GM23338 (cell line): ENCODE measurements at regions not wholly inside any gene's neighbourhood (a gene's known extent, or its start where the extent isn't known, plus 50 kb on each side); places are given as distances from the start of the nearest gene placed in this dataset.

Source experiments
- ATAC-seq: fragments of 200-7000 bp; cut with Tn5 transposase; 3 replicates; pipeline ENCODE4 v1.9.1; 2020
- DNase-seq: peaks from one replicate; pipeline ENCODE4 v3.0.0-alpha.2; 2015; ENCODE audit warnings: low spot score
- H2AFZ ChIP-seq: fragments of 200-600 bp; sonication (generic); 2 replicates; pipeline ENCODE4 v1.8.0; 2016; ENCODE audit warnings: antibody characterized with exemption, mild to moderate bottlenecking, moderate library complexity
- H3F3A ChIP-seq: fragments of 200-600 bp; sonication (generic); replicated peaks from 2 replicates; pipeline ENCODE4 v1.8.0; 2017; ENCODE audit warnings: antibody characterized with exemption, mixed run types, low read depth
- H3K27ac ChIP-seq: fragments of 200-600 bp; sonication (generic); 2 replicates; pipeline ENCODE4 v1.6.1; 2016; ENCODE audit warnings: low read depth
- H3K27me3 ChIP-seq: fragments of 200-600 bp; sonication (generic); 2 replicates; pipeline ENCODE4 v1.8.0; 2016; ENCODE audit warnings: mild to moderate bottlenecking, mixed run types, moderate library complexity; ENCODE audit not compliant: insufficient read depth
- H3K36me3 ChIP-seq: fragments of 200-600 bp; sonication (generic); 2 replicates; pipeline ENCODE4 v1.8.0; 2016; ENCODE audit warnings: mild to moderate bottlenecking; ENCODE audit not compliant: insufficient read depth
- H3K4me1 ChIP-seq: fragments of 200-600 bp; sonication (generic); 2 replicates; pipeline ENCODE4 v1.8.0; 2016; ENCODE audit warnings: mild to moderate bottlenecking, moderate library complexity; ENCODE audit not compliant: insufficient read depth
- H3K4me2 ChIP-seq: fragments of 200-600 bp; sonication (generic); 2 replicates; pipeline ENCODE4 v1.7.1; 2017; ENCODE audit warnings: mixed run types
- H3K4me3 ChIP-seq: fragments of 200-600 bp; sonication (generic); 2 replicates; pipeline ENCODE4 v1.6.1; 2016; ENCODE audit warnings: mixed run types
- H3K79me2 ChIP-seq: fragments of 200-600 bp; sonication (generic); replicated peaks from 2 replicates; pipeline ENCODE4 v1.8.0; 2017; ENCODE audit warnings: mild to moderate bottlenecking; ENCODE audit not compliant: insufficient read depth
- H3K9me2 ChIP-seq: fragments of 200-600 bp; sonication (generic); 2 replicates; pipeline ENCODE4 v1.8.0; 2017; ENCODE audit not compliant: insufficient read depth
- H4K20me1 ChIP-seq: fragments of 200-600 bp; sonication (generic); replicated peaks from 2 replicates; pipeline ENCODE4 v1.8.0; 2017; ENCODE audit warnings: mild to moderate bottlenecking; ENCODE audit not compliant: insufficient read depth
- H3K27ac Mint-ChIP-seq: 2 replicates; pipeline ENCODE4 v1.8.0; 2020; ENCODE audit warnings: inconsistent platforms, mild to moderate bottlenecking, moderate library complexity, mixed read lengths
- H3K27me3 Mint-ChIP-seq: 3 replicates; pipeline ENCODE4 v1.8.0; 2022; ENCODE audit warnings: low read depth, mild to moderate bottlenecking, moderate library complexity, mixed read lengths, inconsistent platforms; ENCODE audit not compliant: insufficient read depth, poor library complexity
- H3K36me3 Mint-ChIP-seq: 3 replicates; pipeline ENCODE4 v1.8.0; 2021; ENCODE audit warnings: low read depth, mild to moderate bottlenecking, inconsistent platforms, moderate library complexity, mixed read lengths
- H3K4me1 Mint-ChIP-seq: 3 replicates; pipeline ENCODE4 v1.8.0; 2020; ENCODE audit warnings: mild to moderate bottlenecking, inconsistent platforms, mixed read lengths
- H3K4me3 Mint-ChIP-seq: 3 replicates; pipeline ENCODE4 v1.8.0; 2021; ENCODE audit warnings: moderate library complexity, mild to moderate bottlenecking, inconsistent platforms, mixed read lengths
- H3K9me3 Mint-ChIP-seq: 3 replicates; pipeline ENCODE4 v1.8.0; 2020; ENCODE audit warnings: moderate library complexity, mild to moderate bottlenecking, inconsistent platforms, mixed read lengths
- CREB1 ChIP-seq: fragments of 250-450 bp; sonication (Bioruptor Pico); IDR thresholded peaks from 2 replicates; pipeline ENCODE4 v1.5.0; 2020; ENCODE audit warnings: low read depth, mild to moderate bottlenecking, moderate library complexity
- EZH2 ChIP-seq: fragments of 200-600 bp; sonication (generic); IDR thresholded peaks from one replicate; pipeline ENCODE4 v1.8.0; 2017; ENCODE audit warnings: antibody characterized with exemption, mild to moderate bottlenecking, low read depth; ENCODE audit not compliant: unreplicated experiment
- JUNB ChIP-seq: IDR thresholded peaks from one replicate; pipeline ENCODE4 v1.6.1; 2016; ENCODE audit warnings: antibody characterized with exemption; ENCODE audit not compliant: unreplicated experiment
- NANOG ChIP-seq: IDR thresholded peaks from 2 replicates; pipeline ENCODE4 v1.6.1; 2016; ENCODE audit warnings: antibody characterized with exemption, borderline replicate concordance
- POLR2AphosphoS5 ChIP-seq: IDR thresholded peaks from 2 replicates; pipeline ENCODE4 v1.6.1; 2016; ENCODE audit warnings: antibody characterized with exemption, low read depth
- STAT1 ChIP-seq: IDR thresholded peaks from one replicate; pipeline ENCODE4 v1.6.1; 2016; ENCODE audit warnings: antibody characterized with exemption; ENCODE audit not compliant: unreplicated experiment
- ZNF331 ChIP-seq: fragments of 250-450 bp; sonication (Bioruptor Pico); IDR thresholded peaks from 2 replicates; pipeline ENCODE4 v1.5.0; 2020; ENCODE audit warnings: low read depth, mild to moderate bottlenecking, moderate library complexity
- TF ChIP-seq, protein P1 (sequence below): IDR thresholded peaks from 2 replicates; pipeline ENCODE4 v1.6.1; 2016; ENCODE audit warnings: antibody characterized with exemption
- TF ChIP-seq, protein P2 (sequence below): fragments of 250-450 bp; sonication (Bioruptor Pico); IDR thresholded peaks from 2 replicates; pipeline ENCODE4 v1.5.0; 2020; ENCODE audit warnings: mild to moderate bottlenecking, moderate library complexity
- TF ChIP-seq, protein P3 (sequence below): IDR thresholded peaks from one replicate; pipeline ENCODE4 v1.6.1; 2018; ENCODE audit warnings: antibody characterized with exemption; ENCODE audit not compliant: unreplicated experiment
- TF ChIP-seq, protein P4 (sequence below), 2 experiments: fragments of 200-600 bp in 1 of 2; sonication (generic) in 1 of 2; conservative IDR thresholded peaks; 2 replicates each; pipeline versions ENCODE4 v1.5.1 to v1.6.1; 2016 to 2017; ENCODE audit warnings: antibody characterized with exemption in 2 of 2, low read depth in 2 of 2, mild to moderate bottlenecking in 2 of 2, moderate library complexity in 1 of 2

DNA sequence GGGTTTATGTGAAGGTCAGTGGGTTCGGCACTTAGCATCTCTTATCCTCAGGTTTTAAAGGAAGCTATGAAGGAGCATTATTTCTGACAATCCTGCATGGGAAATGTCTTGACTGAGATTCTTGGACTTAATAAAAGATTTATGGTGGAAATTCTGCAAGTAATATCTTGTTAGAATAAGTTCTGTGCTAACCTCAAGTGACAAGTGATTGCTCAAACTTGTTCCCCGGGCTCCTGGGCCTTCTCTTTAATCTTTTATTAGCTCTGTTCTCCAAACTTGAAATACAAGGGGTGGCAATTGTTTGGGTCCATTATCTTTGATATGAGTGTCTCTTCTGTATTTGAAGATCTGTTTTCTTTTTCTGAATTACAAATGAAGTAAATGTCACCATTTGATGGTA, 140.6 kb upstream of the CTBP2 start (continued):
- TF ChIP-seq, protein P1, sequence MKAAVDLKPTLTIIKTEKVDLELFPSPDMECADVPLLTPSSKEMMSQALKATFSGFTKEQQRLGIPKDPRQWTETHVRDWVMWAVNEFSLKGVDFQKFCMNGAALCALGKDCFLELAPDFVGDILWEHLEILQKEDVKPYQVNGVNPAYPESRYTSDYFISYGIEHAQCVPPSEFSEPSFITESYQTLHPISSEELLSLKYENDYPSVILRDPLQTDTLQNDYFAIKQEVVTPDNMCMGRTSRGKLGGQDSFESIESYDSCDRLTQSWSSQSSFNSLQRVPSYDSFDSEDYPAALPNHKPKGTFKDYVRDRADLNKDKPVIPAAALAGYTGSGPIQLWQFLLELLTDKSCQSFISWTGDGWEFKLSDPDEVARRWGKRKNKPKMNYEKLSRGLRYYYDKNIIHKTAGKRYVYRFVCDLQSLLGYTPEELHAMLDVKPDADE: no peak
- no peak for TF ChIP-seq POLR2AphosphoS5
- TF ChIP-seq, protein P2, sequence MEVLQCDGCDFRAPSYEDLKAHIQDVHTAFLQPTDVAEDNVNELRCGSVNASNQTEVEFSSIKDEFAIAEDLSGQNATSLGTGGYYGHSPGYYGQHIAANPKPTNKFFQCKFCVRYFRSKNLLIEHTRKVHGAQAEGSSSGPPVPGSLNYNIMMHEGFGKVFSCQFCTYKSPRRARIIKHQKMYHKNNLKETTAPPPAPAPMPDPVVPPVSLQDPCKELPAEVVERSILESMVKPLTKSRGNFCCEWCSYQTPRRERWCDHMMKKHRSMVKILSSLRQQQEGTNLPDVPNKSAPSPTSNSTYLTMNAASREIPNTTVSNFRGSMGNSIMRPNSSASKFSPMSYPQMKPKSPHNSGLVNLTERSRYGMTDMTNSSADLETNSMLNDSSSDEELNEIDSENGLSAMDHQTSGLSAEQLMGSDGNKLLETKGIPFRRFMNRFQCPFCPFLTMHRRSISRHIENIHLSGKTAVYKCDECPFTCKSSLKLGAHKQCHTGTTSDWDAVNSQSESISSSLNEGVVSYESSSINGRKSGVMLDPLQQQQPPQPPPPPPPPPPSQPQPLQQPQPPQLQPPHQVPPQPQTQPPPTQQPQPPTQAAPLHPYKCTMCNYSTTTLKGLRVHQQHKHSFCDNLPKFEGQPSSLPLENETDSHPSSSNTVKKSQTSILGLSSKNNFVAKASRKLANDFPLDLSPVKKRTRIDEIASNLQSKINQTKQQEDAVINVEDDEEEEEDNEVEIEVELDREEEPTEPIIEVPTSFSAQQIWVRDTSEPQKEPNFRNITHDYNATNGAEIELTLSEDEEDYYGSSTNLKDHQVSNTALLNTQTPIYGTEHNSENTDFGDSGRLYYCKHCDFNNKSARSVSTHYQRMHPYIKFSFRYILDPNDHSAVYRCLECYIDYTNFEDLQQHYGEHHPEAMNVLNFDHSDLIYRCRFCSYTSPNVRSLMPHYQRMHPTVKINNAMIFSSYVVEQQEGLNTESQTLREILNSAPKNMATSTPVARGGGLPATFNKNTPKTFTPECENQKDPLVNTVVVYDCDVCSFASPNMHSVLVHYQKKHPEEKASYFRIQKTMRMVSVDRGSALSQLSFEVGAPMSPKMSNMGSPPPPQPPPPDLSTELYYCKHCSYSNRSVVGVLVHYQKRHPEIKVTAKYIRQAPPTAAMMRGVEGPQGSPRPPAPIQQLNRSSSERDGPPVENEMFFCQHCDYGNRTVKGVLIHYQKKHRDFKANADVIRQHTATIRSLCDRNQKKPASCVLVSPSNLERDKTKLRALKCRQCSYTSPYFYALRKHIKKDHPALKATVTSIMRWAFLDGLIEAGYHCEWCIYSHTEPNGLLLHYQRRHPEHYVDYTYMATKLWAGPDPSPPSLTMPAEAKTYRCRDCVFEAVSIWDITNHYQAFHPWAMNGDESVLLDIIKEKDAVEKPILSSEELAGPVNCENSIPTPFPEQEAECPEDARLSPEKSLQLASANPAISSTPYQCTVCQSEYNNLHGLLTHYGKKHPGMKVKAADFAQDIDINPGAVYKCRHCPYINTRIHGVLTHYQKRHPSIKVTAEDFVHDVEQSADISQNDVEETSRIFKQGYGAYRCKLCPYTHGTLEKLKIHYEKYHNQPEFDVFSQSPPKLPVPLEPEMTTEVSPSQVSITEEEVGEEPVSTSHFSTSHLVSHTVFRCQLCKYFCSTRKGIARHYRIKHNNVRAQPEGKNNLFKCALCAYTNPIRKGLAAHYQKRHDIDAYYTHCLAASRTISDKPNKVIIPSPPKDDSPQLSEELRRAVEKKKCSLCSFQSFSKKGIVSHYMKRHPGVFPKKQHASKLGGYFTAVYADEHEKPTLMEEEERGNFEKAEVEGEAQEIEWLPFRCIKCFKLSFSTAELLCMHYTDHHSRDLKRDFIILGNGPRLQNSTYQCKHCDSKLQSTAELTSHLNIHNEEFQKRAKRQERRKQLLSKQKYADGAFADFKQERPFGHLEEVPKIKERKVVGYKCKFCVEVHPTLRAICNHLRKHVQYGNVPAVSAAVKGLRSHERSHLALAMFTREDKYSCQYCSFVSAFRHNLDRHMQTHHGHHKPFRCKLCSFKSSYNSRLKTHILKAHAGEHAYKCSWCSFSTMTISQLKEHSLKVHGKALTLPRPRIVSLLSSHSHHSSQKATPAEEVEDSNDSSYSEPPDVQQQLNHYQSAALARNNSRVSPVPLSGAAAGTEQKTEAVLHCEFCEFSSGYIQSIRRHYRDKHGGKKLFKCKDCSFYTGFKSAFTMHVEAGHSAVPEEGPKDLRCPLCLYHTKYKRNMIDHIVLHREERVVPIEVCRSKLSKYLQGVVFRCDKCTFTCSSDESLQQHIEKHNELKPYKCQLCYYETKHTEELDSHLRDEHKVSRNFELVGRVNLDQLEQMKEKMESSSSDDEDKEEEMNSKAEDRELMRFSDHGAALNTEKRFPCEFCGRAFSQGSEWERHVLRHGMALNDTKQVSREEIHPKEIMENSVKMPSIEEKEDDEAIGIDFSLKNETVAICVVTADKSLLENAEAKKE: no peak

DNA sequence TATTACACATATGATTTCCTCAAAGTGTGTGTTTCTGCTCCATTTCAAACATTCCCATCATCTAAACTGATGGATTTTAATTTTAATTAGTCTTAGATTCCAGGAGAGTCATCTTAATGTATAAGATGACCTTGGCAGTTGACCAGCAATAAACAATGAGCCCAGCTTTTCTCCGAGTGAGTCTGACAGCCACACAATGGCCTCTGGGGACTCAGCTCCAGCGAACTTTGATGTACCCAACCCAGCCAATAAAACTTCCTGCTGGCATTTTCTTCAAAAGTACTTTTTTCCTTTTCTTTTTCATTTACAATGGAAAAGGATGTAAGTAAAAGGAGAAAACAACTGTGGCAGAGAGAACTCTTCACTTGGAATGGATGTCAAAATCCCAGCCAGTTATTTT, 139.1 kb upstream of the CTBP2 start:
- no peaks in the 10 kb centered on the region for H3K9me3 Mint-ChIP-seq
- no peaks in the 10 kb centered on the region for H4K20me1 ChIP-seq
- no peak for TF ChIP-seq ZNF331 (CRISPR knock-in tag)
- TF ChIP-seq, protein P3, sequence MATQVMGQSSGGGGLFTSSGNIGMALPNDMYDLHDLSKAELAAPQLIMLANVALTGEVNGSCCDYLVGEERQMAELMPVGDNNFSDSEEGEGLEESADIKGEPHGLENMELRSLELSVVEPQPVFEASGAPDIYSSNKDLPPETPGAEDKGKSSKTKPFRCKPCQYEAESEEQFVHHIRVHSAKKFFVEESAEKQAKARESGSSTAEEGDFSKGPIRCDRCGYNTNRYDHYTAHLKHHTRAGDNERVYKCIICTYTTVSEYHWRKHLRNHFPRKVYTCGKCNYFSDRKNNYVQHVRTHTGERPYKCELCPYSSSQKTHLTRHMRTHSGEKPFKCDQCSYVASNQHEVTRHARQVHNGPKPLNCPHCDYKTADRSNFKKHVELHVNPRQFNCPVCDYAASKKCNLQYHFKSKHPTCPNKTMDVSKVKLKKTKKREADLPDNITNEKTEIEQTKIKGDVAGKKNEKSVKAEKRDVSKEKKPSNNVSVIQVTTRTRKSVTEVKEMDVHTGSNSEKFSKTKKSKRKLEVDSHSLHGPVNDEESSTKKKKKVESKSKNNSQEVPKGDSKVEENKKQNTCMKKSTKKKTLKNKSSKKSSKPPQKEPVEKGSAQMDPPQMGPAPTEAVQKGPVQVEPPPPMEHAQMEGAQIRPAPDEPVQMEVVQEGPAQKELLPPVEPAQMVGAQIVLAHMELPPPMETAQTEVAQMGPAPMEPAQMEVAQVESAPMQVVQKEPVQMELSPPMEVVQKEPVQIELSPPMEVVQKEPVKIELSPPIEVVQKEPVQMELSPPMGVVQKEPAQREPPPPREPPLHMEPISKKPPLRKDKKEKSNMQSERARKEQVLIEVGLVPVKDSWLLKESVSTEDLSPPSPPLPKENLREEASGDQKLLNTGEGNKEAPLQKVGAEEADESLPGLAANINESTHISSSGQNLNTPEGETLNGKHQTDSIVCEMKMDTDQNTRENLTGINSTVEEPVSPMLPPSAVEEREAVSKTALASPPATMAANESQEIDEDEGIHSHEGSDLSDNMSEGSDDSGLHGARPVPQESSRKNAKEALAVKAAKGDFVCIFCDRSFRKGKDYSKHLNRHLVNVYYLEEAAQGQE: no peak
- TF ChIP-seq STAT1: no peak
- TF ChIP-seq, protein P1: no peak
- TF ChIP-seq, protein P4, sequence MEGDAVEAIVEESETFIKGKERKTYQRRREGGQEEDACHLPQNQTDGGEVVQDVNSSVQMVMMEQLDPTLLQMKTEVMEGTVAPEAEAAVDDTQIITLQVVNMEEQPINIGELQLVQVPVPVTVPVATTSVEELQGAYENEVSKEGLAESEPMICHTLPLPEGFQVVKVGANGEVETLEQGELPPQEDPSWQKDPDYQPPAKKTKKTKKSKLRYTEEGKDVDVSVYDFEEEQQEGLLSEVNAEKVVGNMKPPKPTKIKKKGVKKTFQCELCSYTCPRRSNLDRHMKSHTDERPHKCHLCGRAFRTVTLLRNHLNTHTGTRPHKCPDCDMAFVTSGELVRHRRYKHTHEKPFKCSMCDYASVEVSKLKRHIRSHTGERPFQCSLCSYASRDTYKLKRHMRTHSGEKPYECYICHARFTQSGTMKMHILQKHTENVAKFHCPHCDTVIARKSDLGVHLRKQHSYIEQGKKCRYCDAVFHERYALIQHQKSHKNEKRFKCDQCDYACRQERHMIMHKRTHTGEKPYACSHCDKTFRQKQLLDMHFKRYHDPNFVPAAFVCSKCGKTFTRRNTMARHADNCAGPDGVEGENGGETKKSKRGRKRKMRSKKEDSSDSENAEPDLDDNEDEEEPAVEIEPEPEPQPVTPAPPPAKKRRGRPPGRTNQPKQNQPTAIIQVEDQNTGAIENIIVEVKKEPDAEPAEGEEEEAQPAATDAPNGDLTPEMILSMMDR (conservative IDR thresholded peaks at IDR 0.05; ENCODE audit: low read depth in 2 of 2): no peak
- no peak for TF ChIP-seq JUNB
- no peak for TF ChIP-seq EZH2
- TF ChIP-seq CREB1 (CRISPR knock-in tag): no peak
- TF ChIP-seq POLR2AphosphoS5: no peak
- TF ChIP-seq NANOG: no peak

More for the DNA sequence above, 139.1 kb upstream of the CTBP2 start:
- Mint-ChIP-seq H3K4me1 (no peaks in the 10 kb centered on the region), H3K27me3 (peaks cover 3% of the 10 kb centered on the region), H3K36me3 (no peaks in the 10 kb centered on the region), H3K4me3 (no peak overlapping the region), H3K27ac (no peak overlapping the region)
- Histone ChIP-seq H3K4me1 (no peaks in the 10 kb centered on the region; the same call in 1 of the 2 replicates), H3K79me2 (no peaks in the 10 kb centered on the region), H3K27me3 (no peaks in the 10 kb centered on the region), H3K4me2 (no peak overlapping the region), H3K9me2 (no peaks in the 10 kb centered on the region), H3K36me3 (no peaks in the 10 kb centered on the region), H3K27ac (no peak overlapping the region), H2AFZ (no peak overlapping the region), H3K4me3 (no peak overlapping the region), H3F3A (no peaks in the 10 kb centered on the region)
- ATAC-seq (no peak), DNase-seq (no peak)
